ENCODE measurements at regions not wholly inside any gene's neighbourhood (a gene's known extent, or its start where the extent isn't known, plus 50 kb on each side); places are given as distances from the start of the nearest gene placed in this dataset.
"Not testable (repeated sequence)": the region's sequence is repeated elsewhere in the genome, so short reads cannot be mapped to it uniquely, and the experiment has no call there.

- no peak overlapping the region for H3K27ac Mint-ChIP-seq (ENCODE audit: low read depth)
- no peaks in the 10 kb centered on the region for H3K36me3 Mint-ChIP-seq (ENCODE audit: insufficient read depth)
- H3K4me1 Mint-ChIP-seq, result no peaks in the 10 kb centered on the region
- H3K27me3 Mint-ChIP-seq, result no peaks in the 10 kb centered on the region
- H3K9me3 Mint-ChIP-seq, result peaks cover 19% of the 10 kb centered on the region
- H3K4me3 Mint-ChIP-seq, result no peak overlapping the region
- DNase-seq (ENCODE audit: low spot score in 2 of 2), result no peak
- ATAC-seq (replicated peaks; ENCODE audit: extremely low read depth, poor library complexity, severe bottlenecking), result no peak
These were observed 499.1 kb downstream of the NFIB start for GRCh38 chr9:13814647-13815400.

- DNase-seq (ENCODE audit: low spot score in 2 of 2), result no peak
- ATAC-seq (replicated peaks; ENCODE audit: extremely low read depth, poor library complexity, severe bottlenecking), result no peak
- H3K27ac Mint-ChIP-seq (ENCODE audit: low read depth), result no peak overlapping the region
- H3K27me3 Mint-ChIP-seq, result no peaks in the 10 kb centered on the region
- peaks cover 32% of the 10 kb centered on the region for H3K9me3 Mint-ChIP-seq
- H3K4me1 Mint-ChIP-seq, result no peaks in the 10 kb centered on the region
- H3K4me3 Mint-ChIP-seq, result no peak overlapping the region
- H3K36me3 Mint-ChIP-seq (ENCODE audit: insufficient read depth), result no peaks in the 10 kb centered on the region
These were observed 502.1 kb downstream of the NFIB start for GRCh38 chr9:13811876-13812275.

GRCh38 chr9:13810510-13810909 lies 503.4 kb downstream of the NFIB start:
- H3K36me3 Mint-ChIP-seq (ENCODE audit: insufficient read depth), result no peaks in the 10 kb centered on the region
- H3K4me3 Mint-ChIP-seq, result no peak overlapping the region
- ATAC-seq (replicated peaks; ENCODE audit: extremely low read depth, poor library complexity, severe bottlenecking) (no peak), DNase-seq (ENCODE audit: low spot score in 2 of 2) (no peak)
- H3K9me3 Mint-ChIP-seq, result peaks cover 35% of the 10 kb centered on the region
- H3K4me1 Mint-ChIP-seq, result no peaks in the 10 kb centered on the region
- no peaks in the 10 kb centered on the region for H3K27me3 Mint-ChIP-seq
- H3K27ac Mint-ChIP-seq (ENCODE audit: low read depth), result no peak overlapping the region

- DNase-seq (ENCODE audit: low spot score in 2 of 2) (no peak), ATAC-seq (replicated peaks; ENCODE audit: extremely low read depth, poor library complexity, severe bottlenecking) (no peak)
These were observed 504.5 kb downstream of the NFIB start for GRCh38 chr9:13809401-13809800.

GRCh38 chr9:13807118-13807517 lies 506.8 kb downstream of the NFIB start:
- H3K9me3 Mint-ChIP-seq, result peaks cover 29% of the 10 kb centered on the region
- no peak for ATAC-seq (replicated peaks; ENCODE audit: extremely low read depth, poor library complexity, severe bottlenecking)

More at GRCh38 chr9:13809401-13809800, 504.5 kb downstream of the NFIB start:
- Mint-ChIP-seq H3K4me3 (no peak overlapping the region), H3K27me3 (no peaks in the 10 kb centered on the region), H3K36me3 (ENCODE audit: insufficient read depth) (no peaks in the 10 kb centered on the region), H3K27ac (ENCODE audit: low read depth) (no peak overlapping the region), H3K4me1 (no peaks in the 10 kb centered on the region), H3K9me3 (peaks cover 28% of the 10 kb centered on the region)

DNA sequence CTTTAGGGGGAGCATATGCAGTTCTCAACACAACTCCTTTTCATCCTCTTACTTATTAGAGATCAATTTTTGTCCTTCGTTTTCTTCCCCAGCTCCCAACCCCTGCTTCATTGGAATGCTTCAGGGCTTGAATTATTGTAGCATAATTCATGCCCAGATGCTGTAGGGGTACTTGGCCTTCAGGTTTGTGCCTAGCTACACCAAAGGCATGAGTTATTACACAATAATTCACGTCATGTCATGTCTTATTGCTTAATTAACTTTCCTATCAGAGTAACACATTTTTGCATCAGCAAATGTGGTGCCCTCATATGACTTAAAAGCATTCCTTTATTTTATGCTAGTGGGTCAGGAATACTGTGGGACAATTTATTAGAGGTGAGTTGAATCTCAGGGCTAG lies 507.2 kb downstream of the NFIB start:
- DNase-seq (ENCODE audit: low spot score in 2 of 2) (no peak), ATAC-seq (replicated peaks; ENCODE audit: extremely low read depth, poor library complexity, severe bottlenecking) (no peak)
- Mint-ChIP-seq H3K4me1 (no peaks in the 10 kb centered on the region), H3K9me3 (peaks cover 29% of the 10 kb centered on the region), H3K27ac (ENCODE audit: low read depth) (no peak overlapping the region), H3K36me3 (ENCODE audit: insufficient read depth) (no peaks in the 10 kb centered on the region), H3K27me3 (no peaks in the 10 kb centered on the region), H3K4me3 (no peak overlapping the region)

More at GRCh38 chr9:13807118-13807517, 506.8 kb downstream of the NFIB start:
- H3K27ac Mint-ChIP-seq (ENCODE audit: low read depth), result no peak overlapping the region
- H3K36me3 Mint-ChIP-seq (ENCODE audit: insufficient read depth), result no peaks in the 10 kb centered on the region
- no peaks in the 10 kb centered on the region for H3K27me3 Mint-ChIP-seq
- no peak overlapping the region for H3K4me3 Mint-ChIP-seq
- no peak for DNase-seq (ENCODE audit: low spot score in 2 of 2)
- H3K4me1 Mint-ChIP-seq, result no peaks in the 10 kb centered on the region

- Mint-ChIP-seq H3K4me3 (no peak overlapping the region), H3K27me3 (no peaks in the 10 kb centered on the region), H3K27ac (ENCODE audit: low read depth) (no peak overlapping the region), H3K4me1 (no peaks in the 10 kb centered on the region), H3K9me3 (peaks cover 24% of the 10 kb centered on the region), H3K36me3 (ENCODE audit: insufficient read depth) (no peaks in the 10 kb centered on the region)
- no peak for ATAC-seq (replicated peaks; ENCODE audit: extremely low read depth, poor library complexity, severe bottlenecking)
- no peak for DNase-seq (ENCODE audit: low spot score in 2 of 2)
These were observed 508.4 kb downstream of the NFIB start for GRCh38 chr9:13805546-13805945.

DNA sequence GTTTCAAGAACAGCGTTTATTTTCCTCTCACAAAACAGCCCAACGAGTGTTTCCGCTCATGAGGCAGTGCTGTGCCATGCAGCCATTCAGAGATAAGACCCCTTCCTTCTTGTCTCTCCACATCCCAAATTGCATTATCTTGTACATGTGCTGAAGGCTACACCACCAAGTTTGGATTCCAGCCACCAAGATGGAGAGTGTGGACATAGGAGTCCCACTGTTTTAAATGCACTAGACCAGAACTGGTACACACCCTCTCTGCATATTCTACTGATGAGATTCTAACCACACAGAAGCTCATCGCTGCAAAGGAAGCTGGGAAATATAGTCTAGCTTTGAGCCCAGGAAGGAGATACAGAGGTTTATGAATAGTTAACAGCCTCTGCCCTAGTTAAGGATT lies 509.4 kb downstream of the NFIB start:
- H3K4me3 Mint-ChIP-seq, result no peak overlapping the region
- H3K9me3 Mint-ChIP-seq, result peaks cover 23% of the 10 kb centered on the region
- H3K27ac Mint-ChIP-seq (ENCODE audit: low read depth), result no peak overlapping the region
- no peaks in the 10 kb centered on the region for H3K36me3 Mint-ChIP-seq (ENCODE audit: insufficient read depth)
- no peaks in the 10 kb centered on the region for H3K27me3 Mint-ChIP-seq
- ATAC-seq (replicated peaks; ENCODE audit: extremely low read depth, poor library complexity, severe bottlenecking), result no peak
- no peak for DNase-seq (ENCODE audit: low spot score in 2 of 2)
- H3K4me1 Mint-ChIP-seq, result no peaks in the 10 kb centered on the region

DNA sequence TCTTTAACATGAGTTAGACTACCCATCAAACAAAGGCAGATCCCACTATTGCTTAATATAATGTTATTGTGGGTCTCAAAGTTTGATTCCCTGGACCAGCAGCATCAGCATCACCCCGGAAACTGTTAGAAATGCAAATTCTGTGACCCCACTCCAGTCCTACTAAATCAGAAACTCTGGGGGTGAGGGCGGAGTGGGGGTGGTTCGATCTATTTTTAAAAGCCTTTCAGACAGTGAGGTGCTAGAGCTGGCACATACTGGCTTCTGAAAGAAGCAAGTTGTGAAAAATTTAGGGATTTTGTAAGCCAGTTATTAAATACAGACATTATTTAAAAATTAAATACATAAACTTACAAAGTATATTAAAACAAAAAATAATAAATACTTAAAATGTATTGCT lies 513.2 kb downstream of the NFIB start:
- Mint-ChIP-seq H3K27me3 (no peaks in the 10 kb centered on the region), H3K4me1 (no peaks in the 10 kb centered on the region), H3K36me3 (ENCODE audit: insufficient read depth) (no peaks in the 10 kb centered on the region), H3K27ac (ENCODE audit: low read depth) (no peak overlapping the region), H3K4me3 (no peak overlapping the region), H3K9me3 (peaks cover 18% of the 10 kb centered on the region)
- DNase-seq (ENCODE audit: low spot score in 2 of 2) (no peak), ATAC-seq (replicated peaks; ENCODE audit: extremely low read depth, poor library complexity, severe bottlenecking) (no peak)

DNA sequence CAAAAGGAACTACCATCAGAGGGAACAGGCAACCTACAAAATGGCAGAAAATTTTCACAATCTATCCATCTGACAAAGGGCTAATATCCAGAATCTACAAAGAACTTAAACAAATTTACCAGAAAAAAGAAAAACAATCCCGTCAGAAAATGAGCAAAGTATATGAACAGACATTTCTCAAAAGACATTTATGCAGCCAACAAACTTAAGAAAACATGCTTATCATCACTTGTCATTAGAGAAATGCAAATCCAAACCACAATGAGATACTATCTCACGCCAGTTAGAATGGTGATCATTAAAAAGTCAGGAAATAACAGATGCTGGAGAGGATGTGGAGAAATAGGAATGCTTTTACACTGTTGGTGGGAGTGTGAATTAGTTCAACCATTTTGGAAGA lies 516.2 kb downstream of the NFIB start:
- H3K27me3 Mint-ChIP-seq; ATAC-seq (replicated peaks; ENCODE audit: extremely low read depth, poor library complexity, severe bottlenecking); H3K4me1 Mint-ChIP-seq; H3K27ac Mint-ChIP-seq (ENCODE audit: low read depth); DNase-seq (ENCODE audit: low spot score in 2 of 2); H3K4me3 Mint-ChIP-seq; H3K36me3 Mint-ChIP-seq (ENCODE audit: insufficient read depth): not testable (repeated sequence)
- peaks cover 29% of the 10 kb centered on the region for H3K9me3 Mint-ChIP-seq

DNA sequence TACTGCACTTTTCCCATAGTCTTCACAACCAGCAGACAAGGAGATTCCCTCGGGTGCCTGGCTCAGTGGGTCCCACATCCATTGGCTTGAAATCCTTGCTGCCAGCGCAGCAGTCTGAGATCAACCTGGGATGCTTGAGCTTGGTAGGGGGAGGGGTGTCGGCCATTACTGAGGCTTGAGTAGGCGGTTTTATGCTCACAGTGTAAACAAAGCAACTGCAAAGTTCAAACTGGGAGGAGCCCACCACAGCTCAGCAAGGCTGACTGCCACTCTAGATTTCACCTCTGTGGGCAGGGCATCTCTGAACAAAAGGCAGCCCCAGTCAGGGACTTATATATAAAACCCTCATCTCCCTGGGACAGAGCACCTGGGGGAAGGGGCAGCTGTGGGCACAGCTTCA lies 512.3 kb upstream of the MPDZ start:
- DNase-seq (ENCODE audit: low spot score in 2 of 2), result no peak

GRCh38 chr9:13790055-13790454 lies 510.6 kb upstream of the MPDZ start:
- no peaks in the 10 kb centered on the region for H3K27me3 Mint-ChIP-seq
- DNase-seq (ENCODE audit: low spot score in 2 of 2) (no peak), ATAC-seq (replicated peaks; ENCODE audit: extremely low read depth, poor library complexity, severe bottlenecking) (no peak)
- H3K4me3 Mint-ChIP-seq, result no peak overlapping the region
- peaks cover 3% of the 10 kb centered on the region for H3K36me3 Mint-ChIP-seq (ENCODE audit: insufficient read depth)
- no peaks in the 10 kb centered on the region for H3K4me1 Mint-ChIP-seq
- peaks cover 24% of the 10 kb centered on the region for H3K9me3 Mint-ChIP-seq
- H3K27ac Mint-ChIP-seq (ENCODE audit: low read depth), result no peak overlapping the region

More for the DNA sequence above, 512.3 kb upstream of the MPDZ start:
- H3K27ac Mint-ChIP-seq (ENCODE audit: low read depth), result no peak overlapping the region
- no peaks in the 10 kb centered on the region for H3K4me1 Mint-ChIP-seq
- H3K4me3 Mint-ChIP-seq, result no peak overlapping the region
- H3K36me3 Mint-ChIP-seq (ENCODE audit: insufficient read depth), result peaks cover 3% of the 10 kb centered on the region
- peaks cover 30% of the 10 kb centered on the region for H3K9me3 Mint-ChIP-seq
- no peaks in the 10 kb centered on the region for H3K27me3 Mint-ChIP-seq
- ATAC-seq (replicated peaks; ENCODE audit: extremely low read depth, poor library complexity, severe bottlenecking), result no peak

- Mint-ChIP-seq H3K27me3 (no peaks in the 10 kb centered on the region), H3K27ac (ENCODE audit: low read depth) (no peak overlapping the region), H3K4me1 (no peaks in the 10 kb centered on the region), H3K9me3 (peaks cover 11% of the 10 kb centered on the region), H3K4me3 (no peak overlapping the region), H3K36me3 (ENCODE audit: insufficient read depth) (no peaks in the 10 kb centered on the region)
- ATAC-seq (replicated peaks; ENCODE audit: extremely low read depth, poor library complexity, severe bottlenecking), result no peak
- no peak for DNase-seq (ENCODE audit: low spot score in 2 of 2)
These were observed 507.8 kb upstream of the MPDZ start for GRCh38 chr9:13787234-13787833.
